ENCODE measurements at regions not wholly inside any gene's neighbourhood (a gene's known extent, or its start where the extent isn't known, plus 50 kb on each side); places are given as distances from the start of the nearest gene placed in this dataset.

- DNase-seq (no peak), ATAC-seq (no peak)
- Histone ChIP-seq H3K27me3 (no peaks in the 10 kb centered on the region), H3K4me3 (no peak overlapping the region), H3K36me3 (no peaks in the 10 kb centered on the region), H3K4me1 (no peaks in the 10 kb centered on the region), H3K9me3 (no peaks in the 10 kb centered on the region), H3K27ac (no peak overlapping the region)
- no peak for TF ChIP-seq POLR2A (IDR thresholded peaks at IDR 0.05)
- TF ChIP-seq CTCF (IDR thresholded peaks at IDR 0.05), result no peak
- intact Hi-C loops (cut with DNase I), result no loop called here
- WGBS (ENCODE audit: insufficient coverage, low coverage, low lambda C conversion rate, missing lambda C conversion rate), result 5% methylated on average over 2 of the region's 2 CpGs
Observed at GRCh38 chr3:165526367-165526766, 310.9 kb downstream of the BCHE start.

GRCh38 chr3:165523801-165524200, 313.4 kb downstream of the BCHE start:
- no peak overlapping the region for H3K27ac ChIP-seq
- H3K9me3 ChIP-seq, result no peaks in the 10 kb centered on the region
- TF ChIP-seq CTCF (IDR thresholded peaks at IDR 0.05) (no peak), POLR2A (IDR thresholded peaks at IDR 0.05) (no peak)
- no peaks in the 10 kb centered on the region for H3K27me3 ChIP-seq
- H3K36me3 ChIP-seq, result no peaks in the 10 kb centered on the region
- DNase-seq (no peak), ATAC-seq (no peak)
- intact Hi-C loops (cut with DNase I), result no loop called here
- no peaks in the 10 kb centered on the region for H3K4me1 ChIP-seq
- H3K4me3 ChIP-seq, result no peak overlapping the region

- WGBS (ENCODE audit: insufficient coverage, low coverage, low lambda C conversion rate, missing lambda C conversion rate), result 69% methylated on average over 1 of the region's 1 CpG
- Histone ChIP-seq H3K4me1 (no peaks in the 10 kb centered on the region), H3K9me3 (no peaks in the 10 kb centered on the region), H3K4me3 (no peak overlapping the region), H3K36me3 (no peaks in the 10 kb centered on the region), H3K27ac (no peak overlapping the region), H3K27me3 (no peaks in the 10 kb centered on the region)
- ATAC-seq (no peak), DNase-seq (no peak)
- no peak for TF ChIP-seq CTCF (IDR thresholded peaks at IDR 0.05)
- TF ChIP-seq POLR2A (IDR thresholded peaks at IDR 0.05), result no peak
- intact Hi-C loops (cut with DNase I), result no loop called here
Observed at GRCh38 chr3:165522386-165522785, 314.8 kb downstream of the BCHE start.

- 81% methylated on average over 2 of the region's 2 CpGs for WGBS (ENCODE audit: insufficient coverage, low coverage, low lambda C conversion rate, missing lambda C conversion rate)
- intact Hi-C loops (cut with DNase I), result no loop called here
- Histone ChIP-seq H3K4me1 (no peaks in the 10 kb centered on the region), H3K27me3 (no peaks in the 10 kb centered on the region), H3K9me3 (no peaks in the 10 kb centered on the region), H3K4me3 (no peak overlapping the region), H3K27ac (no peak overlapping the region), H3K36me3 (no peaks in the 10 kb centered on the region)
- DNase-seq, result no peak
- no peak for ATAC-seq
- TF ChIP-seq CTCF (IDR thresholded peaks at IDR 0.05), result no peak
- no peak for TF ChIP-seq POLR2A (IDR thresholded peaks at IDR 0.05)
Observed at GRCh38 chr3:165521131-165521871, 315.9 kb downstream of the BCHE start.

- intact Hi-C loops (cut with DNase I), result no loop called here
- Histone ChIP-seq H3K4me1 (no peaks in the 10 kb centered on the region), H3K27ac (no peak overlapping the region), H3K27me3 (no peaks in the 10 kb centered on the region), H3K9me3 (no peaks in the 10 kb centered on the region), H3K36me3 (no peaks in the 10 kb centered on the region), H3K4me3 (no peak overlapping the region)
- TF ChIP-seq CTCF (IDR thresholded peaks at IDR 0.05), result no peak
- no peak for TF ChIP-seq POLR2A (IDR thresholded peaks at IDR 0.05)
- 76% methylated on average over 4 of the region's 4 CpGs for WGBS (ENCODE audit: insufficient coverage, low coverage, low lambda C conversion rate, missing lambda C conversion rate)
- DNase-seq (no peak), ATAC-seq (no peak)
Observed at GRCh38 chr3:165519687-165520086, 317.5 kb downstream of the BCHE start.

Measured in right lobe of liver (tissue), 6 donors.